Adrenal gland (tissue), 9 donors: ENCODE measurements at regions not wholly inside any gene's neighbourhood (a gene's known extent, or its start where the extent isn't known, plus 50 kb on each side); places are given as distances from the start of the nearest gene placed in this dataset.
"Not testable (repeated sequence)": the region's sequence is repeated elsewhere in the genome, so short reads cannot be mapped to it uniquely, and the experiment has no call there.

ENCODE experiments used
- DNase-seq, 7 donors: peaks; one replicate each; pipeline ENCODE4 v3.0.0-alpha.2; 2019 to 2020
- H3K27ac ChIP-seq, 5 donors: fragments of 200-600 bp; sonication (generic) in 4 of 5; 1 replicate in 3 of 5; 2 replicates in 2 of 5; pipeline versions ENCODE4 v1.5.1 to v1.8.0; 2016 to 2020; ENCODE audit warnings: mild to moderate bottlenecking in 1 of 5
- H3K27me3 ChIP-seq: fragments of 200-600 bp; 2 replicates; pipeline ENCODE4 v1.8.0; 2021
- H3K36me3 ChIP-seq, 2 donors: fragments of 200-600 bp; replicated peaks in 1 of 2; 1 replicate in 1 of 2; 2 replicates in 1 of 2; pipeline versions ENCODE4 v1.5.1 to v1.8.0; 2018 to 2022
- H3K4me1 ChIP-seq, 2 donors: fragments of 200-600 bp; replicated peaks in 1 of 2; 1 replicate in 1 of 2; 2 replicates in 1 of 2; pipeline versions ENCODE4 v1.5.1 to v1.8.0; 2018 to 2021
- H3K4me3 ChIP-seq, 4 donors: fragments of 200-600 bp; sonication (generic) in 3 of 4; one replicate each; pipeline ENCODE4 v1.5.1; 2016 to 2018
- H3K9me3 ChIP-seq, 3 donors: fragments of 200-600 bp; sonication (generic) in 1 of 3; replicated peaks in 1 of 3; 1 replicate in 2 of 3; 2 replicates in 1 of 3; pipeline versions ENCODE4 v1.5.1 to v1.8.0; 2016 to 2021
- CTCF ChIP-seq, 6 experiments: fragments of 450-650 bp in 4 of 6; fragments of 200-600 bp in 2 of 6; sonication (generic) in 1 of 6; IDR thresholded peaks; 1 replicate in 5 of 6; 2 replicates in 1 of 6; pipeline versions ENCODE4 v1.5.1 to v1.8.0; 2016 to 2021; ENCODE audit warnings: antibody characterized with exemption in 6 of 6, mild to moderate bottlenecking in 2 of 6, moderate library complexity in 1 of 6
- POLR2A ChIP-seq, 2 donors: fragments of 450-650 bp; IDR thresholded peaks; one replicate each; pipeline ENCODE4 v1.6.1; 2017; ENCODE audit warnings: antibody characterized with exemption in 2 of 2, mild to moderate bottlenecking in 2 of 2, moderate library complexity in 1 of 2
- WGBS, 4 donors: extraction: QIAGEN DNeasy Blood & Tissue Kit in 2 of 4; methylation state at CpG; one replicate each; pipeline versions ENCODE4 v1.1.5 to v1.1.7; 2013 to 2017; 5-methylcytosine and 5-hydroxymethylcytosine counted together
- intact Hi-C, 2 donors: fragments of 100-400 bp; cut with DNase I; formaldehyde crosslinking; loops; one replicate each; pipeline versions ENCODE4 v1.14.1 to v1.15.0; 2022 to 2023
- donor health status: healthy with polysubstance abuse.
- donor health status: Bipolar disorder and iron deficiency.
- donor health status: DM: yes; HTN: yes; CAD: no.
- donor health status: DM: no; HTN: no; CAD: no.
- donor health status: DM: no; HTN: no; CAD: no.

DNA sequence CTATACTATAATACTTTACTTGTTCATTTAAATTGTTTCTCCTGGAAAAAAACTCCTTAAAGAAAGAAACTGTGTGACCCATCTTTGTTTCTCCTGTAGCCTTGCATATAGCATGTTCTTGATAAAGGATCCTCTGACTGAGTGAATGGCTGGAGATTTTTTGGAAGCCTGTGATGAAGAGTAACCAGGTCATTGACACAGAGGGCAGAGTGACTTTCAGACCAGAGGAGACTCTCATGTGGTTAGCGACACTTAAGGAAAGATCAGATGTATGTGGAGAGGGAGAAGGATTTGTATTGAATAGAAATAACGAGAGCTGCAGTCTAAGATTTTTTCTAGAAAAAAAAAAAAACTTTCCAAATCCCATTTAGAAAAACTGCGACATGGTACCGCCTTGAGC is 85.5 kb downstream of the TRIM43 start:
- intact Hi-C loops, result no loop called here
- peaks cover 0 to 3% of the 10 kb centered on the region in 2 donors for H3K4me1 ChIP-seq
- H3K4me3 ChIP-seq, result no peak overlapping the region
- WGBS, 4 donors, result 74 to 90% (median 86%) methylated on average over 4 of the region's 4 CpGs
- H3K27ac ChIP-seq, result no peak overlapping the region
- H3K9me3 ChIP-seq, result no peaks in the 10 kb centered on the region
- no peak for DNase-seq
- H3K36me3 ChIP-seq, result no peaks in the 10 kb centered on the region
- TF ChIP-seq POLR2A (IDR thresholded peaks at IDR 0.05) (no peak), CTCF (IDR thresholded peaks at IDR 0.05) (no peak)
- no peaks in the 10 kb centered on the region for H3K27me3 ChIP-seq

GRCh38 chr2:95677833-95678232 is 86.0 kb downstream of the TRIM43 start:
- H3K4me1 ChIP-seq, H3K4me3 ChIP-seq, intact Hi-C loops, H3K9me3 ChIP-seq, H3K27me3 ChIP-seq, DNase-seq, H3K36me3 ChIP-seq, H3K27ac ChIP-seq: not testable (repeated sequence)
- WGBS, 4 donors, result 79 to 92% (median 81%) methylated on average over 3 of the region's 3 CpGs

DNA sequence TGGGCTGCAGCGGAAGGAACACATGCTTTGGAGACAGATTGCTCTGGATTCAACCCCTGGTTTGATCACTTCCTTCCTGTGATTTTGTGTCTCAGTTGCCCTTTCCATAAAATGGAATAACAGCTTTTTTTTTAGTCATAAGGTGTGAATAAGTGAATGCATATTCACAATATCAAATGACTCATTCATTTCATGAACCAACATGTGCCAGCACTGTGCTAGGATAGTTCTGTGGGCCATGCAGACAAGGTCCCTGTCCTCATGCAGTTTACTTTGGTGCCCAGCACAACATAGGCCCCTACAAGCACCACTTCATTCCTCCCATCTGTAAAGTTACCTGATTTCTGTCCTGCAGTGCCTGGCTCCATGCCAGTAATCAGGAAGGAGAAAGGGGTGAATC is 89.4 kb downstream of the TRIM43 start:
- H3K4me3 ChIP-seq, H3K9me3 ChIP-seq, H3K36me3 ChIP-seq, DNase-seq, H3K4me1 ChIP-seq, H3K27me3 ChIP-seq, intact Hi-C loops: not testable (repeated sequence)
- 87 to 100% (median 98%) methylated on average over 1 of the region's 1 CpG for WGBS, 4 donors
- peak overlapping the region in 1 of 5 donors; percentile 71 for H3K27ac ChIP-seq

GRCh38 chr2:95681589-95682081 is 89.8 kb downstream of the TRIM43 start:
- DNase-seq, result peak in 4 of 7 donors; percentile 47 to 71 (median 52)
- H3K36me3 ChIP-seq, H3K4me3 ChIP-seq, H3K4me1 ChIP-seq, H3K9me3 ChIP-seq, H3K27me3 ChIP-seq, intact Hi-C loops: not testable (repeated sequence)
- peak in 1 of 2 donors; percentile 16 for TF ChIP-seq POLR2A (IDR thresholded peaks at IDR 0.05)
- H3K27ac ChIP-seq, result peak overlapping the region in 1 of 5 donors; percentile 71
- 19 to 31% (median 24%) methylated on average over 3 to 6 of the region's 6 CpGs for WGBS, 4 donors

DNA sequence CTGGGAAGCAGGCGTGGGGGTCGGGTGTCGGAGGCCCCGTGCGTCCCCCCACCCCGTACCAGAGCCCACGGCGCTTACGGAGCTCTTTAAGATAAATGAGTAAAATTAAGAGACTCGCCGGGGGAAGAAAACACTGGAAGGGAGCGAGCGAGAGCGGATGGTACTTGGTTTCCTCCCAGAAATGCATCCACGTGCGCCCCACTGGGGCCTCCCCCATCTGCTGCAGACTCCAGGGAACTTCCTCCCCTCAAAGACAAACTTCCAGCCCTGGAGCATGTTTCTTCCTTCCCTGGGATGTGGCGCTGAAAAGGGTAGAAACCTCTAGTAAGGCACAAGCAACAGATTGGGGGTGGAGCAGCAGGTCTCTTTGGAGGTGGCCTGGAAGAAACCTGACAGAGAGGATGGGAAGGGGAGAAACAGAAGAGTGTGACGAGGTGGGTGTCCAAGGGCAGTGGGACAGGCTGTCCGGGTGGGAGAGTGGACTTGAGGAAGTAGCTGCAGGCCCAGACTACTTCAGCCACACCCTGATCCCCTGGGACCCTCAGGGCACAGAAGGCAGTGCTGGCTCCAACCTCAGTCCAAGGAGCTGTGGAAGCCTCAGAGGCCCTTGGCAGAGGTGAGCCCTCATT is 91.2 kb downstream of the TRIM43 start:
- WGBS, 4 donors, result 4 to 25% (median 5%) methylated on average over 2 to 19 of the region's 19 CpGs

DNA sequence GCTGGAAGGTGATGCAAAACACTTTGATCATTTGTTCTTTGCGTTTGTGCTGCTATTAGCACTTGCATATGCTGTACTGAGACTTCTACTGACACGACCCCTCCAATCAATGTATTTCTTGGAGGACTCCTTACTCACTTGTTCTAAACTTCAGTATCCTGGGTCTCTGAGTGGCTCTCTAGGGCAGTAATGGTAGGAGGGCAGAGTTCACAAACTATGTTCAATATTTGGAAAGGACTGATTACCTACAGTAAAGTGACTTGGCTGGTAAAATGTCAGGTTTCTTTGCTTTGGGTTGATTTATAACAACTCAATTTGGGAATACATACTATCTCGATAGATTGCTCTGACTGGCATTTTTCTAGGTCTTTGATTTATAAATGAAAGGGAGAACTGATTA is 93.7 kb downstream of the TRIM43 start:
- Histone ChIP-seq H3K4me1 (peaks cover 3 to 13% of the 10 kb centered on the region in 2 donors), H3K27me3 (no peaks in the 10 kb centered on the region), H3K36me3 (no peaks in the 10 kb centered on the region), H3K27ac (peak overlapping the region in 2 of 5 donors; percentile 27 to 78), H3K9me3 (no peaks in the 10 kb centered on the region), H3K4me3 (no peak overlapping the region)
- intact Hi-C loops, result no loop called here
- whole genome bisulfite sequencing, 4 donors, result 86 to 97% (median 88%) methylated on average over 3 of the region's 3 CpGs
- DNase-seq, result no peak
- no peak for TF ChIP-seq CTCF (IDR thresholded peaks at IDR 0.05)
- TF ChIP-seq POLR2A (IDR thresholded peaks at IDR 0.05), result no peak

More for the DNA sequence above, 91.2 kb downstream of the TRIM43 start:
- Histone ChIP-seq H3K27ac (peak overlapping the region in 4 of 5 donors; percentile 67 to 84 (median 78)), H3K4me3 (peak overlapping the region in 2 of 4 donors; percentile 37 to 41), H3K4me1 (peaks cover 3 to 13% of the 10 kb centered on the region in 2 donors)
- H3K27me3 ChIP-seq, H3K36me3 ChIP-seq, H3K9me3 ChIP-seq, DNase-seq, intact Hi-C loops: not testable (repeated sequence)

DNA sequence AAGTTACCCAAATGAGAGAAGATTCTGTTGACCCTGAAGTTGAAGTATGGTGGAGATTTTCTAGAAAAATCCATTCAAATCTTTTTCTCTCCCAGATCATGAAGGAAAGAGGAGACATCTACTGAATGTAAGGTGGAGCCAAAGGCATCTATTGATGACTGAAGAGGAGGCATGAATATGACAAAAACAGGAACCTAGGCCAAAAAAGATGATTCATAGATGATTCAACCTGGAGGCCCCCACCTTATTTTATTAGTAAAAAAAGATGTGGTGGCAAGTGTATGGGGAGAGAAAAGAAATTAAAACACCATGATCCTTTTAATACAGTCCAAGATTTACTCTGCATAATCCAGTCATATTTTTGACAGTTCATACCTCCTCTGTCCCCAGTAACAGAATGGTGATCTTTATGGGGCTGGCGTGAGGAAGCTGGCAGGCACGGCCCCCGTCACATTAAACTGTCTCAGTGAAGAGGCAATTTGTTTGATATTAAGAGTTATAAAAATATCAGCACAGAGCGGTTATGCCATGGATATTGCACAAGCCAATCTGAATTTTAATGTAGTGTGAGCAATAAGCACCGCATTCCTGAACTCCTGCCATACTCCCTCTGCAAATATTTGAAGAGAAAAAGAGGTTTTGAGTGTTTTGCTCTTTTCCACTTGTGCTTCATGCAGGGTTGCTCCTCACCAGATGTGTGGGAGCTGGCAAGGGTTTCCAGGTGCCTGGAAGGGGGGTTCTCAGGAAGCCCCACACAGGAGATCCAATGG is 94.4 kb downstream of the TRIM43 start:
- peak in 6 of 7 donors; percentile 32 to 72 (median 52) for DNase-seq
- H3K36me3 ChIP-seq, H3K27me3 ChIP-seq, H3K9me3 ChIP-seq, intact Hi-C loops, H3K4me3 ChIP-seq: not testable (repeated sequence)
- 28 to 55% (median 43%) methylated on average over 5 of the region's 5 CpGs for WGBS, 4 donors
- peak overlapping the region in 3 of 5 donors; percentile 71 to 85 (median 78) for H3K27ac ChIP-seq
- peaks cover 3 to 13% of the 10 kb centered on the region in 2 donors for H3K4me1 ChIP-seq
